ENCODE measurements at regions not wholly inside any gene's neighbourhood (a gene's known extent, or its start where the extent isn't known, plus 50 kb on each side); places are given as distances from the start of the nearest gene placed in this dataset.

DNA sequence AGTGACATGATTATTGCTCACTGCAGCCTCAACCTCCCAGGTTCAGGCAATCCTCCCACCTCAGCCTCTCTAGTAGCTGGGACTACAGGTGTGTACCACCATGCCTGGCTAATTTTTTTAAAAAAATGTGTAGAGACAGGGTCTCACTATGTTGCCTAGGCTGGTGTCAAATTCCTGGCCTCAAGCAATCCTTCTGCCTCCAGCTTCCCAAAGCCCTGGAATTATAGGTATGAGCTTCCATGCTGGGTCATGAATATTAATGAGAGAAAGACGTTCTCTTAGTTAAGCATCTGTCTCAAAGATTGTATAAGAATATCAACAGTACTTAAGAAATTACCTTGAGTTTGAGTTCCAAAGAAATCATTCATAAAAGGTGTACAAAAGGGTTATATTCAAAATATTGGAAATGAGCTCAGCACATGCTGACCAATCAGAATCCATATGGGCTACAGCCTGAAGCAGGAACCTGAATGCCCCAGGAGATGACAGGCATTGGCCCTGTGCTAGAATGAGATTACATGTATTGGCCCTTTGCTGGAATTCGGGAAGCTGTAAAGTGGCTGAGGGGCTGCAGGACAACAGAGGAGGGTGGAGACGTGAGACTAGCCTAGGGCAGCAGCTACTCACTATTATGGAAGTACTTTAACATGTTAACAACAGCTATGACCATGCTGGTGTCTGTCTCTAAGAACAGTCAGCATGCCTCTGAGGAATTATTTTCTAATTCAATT is 157.0 kb upstream of the CPNE8 start:
- TF ChIP-seq TAF1 (IDR thresholded peaks at IDR 0.05; ENCODE audit: control insufficient read depth, extremely low read depth, insufficient read depth, low read length, severe bottlenecking), result no peak
- TF ChIP-seq ZNF586 (CRISPR knock-in tag; conservative IDR thresholded peaks at IDR 0.05), result no peak
- TF ChIP-seq POLR2A (conservative IDR thresholded peaks at IDR 0.05), result no peak
- TF ChIP-seq, protein P1, sequence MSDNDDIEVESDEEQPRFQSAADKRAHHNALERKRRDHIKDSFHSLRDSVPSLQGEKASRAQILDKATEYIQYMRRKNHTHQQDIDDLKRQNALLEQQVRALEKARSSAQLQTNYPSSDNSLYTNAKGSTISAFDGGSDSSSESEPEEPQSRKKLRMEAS (CRISPR knock-in tag; IDR thresholded peaks at IDR 0.05), result no peak
- no peak for TF ChIP-seq PRPF4 (IDR thresholded peaks at IDR 0.05; ENCODE audit: insufficient read depth, low read depth, low read length, poor library complexity, severe bottlenecking)
- TF ChIP-seq EP300 (IDR thresholded peaks at IDR 0.05; ENCODE audit: low read length), result no peak
- TF ChIP-seq, protein P2, sequence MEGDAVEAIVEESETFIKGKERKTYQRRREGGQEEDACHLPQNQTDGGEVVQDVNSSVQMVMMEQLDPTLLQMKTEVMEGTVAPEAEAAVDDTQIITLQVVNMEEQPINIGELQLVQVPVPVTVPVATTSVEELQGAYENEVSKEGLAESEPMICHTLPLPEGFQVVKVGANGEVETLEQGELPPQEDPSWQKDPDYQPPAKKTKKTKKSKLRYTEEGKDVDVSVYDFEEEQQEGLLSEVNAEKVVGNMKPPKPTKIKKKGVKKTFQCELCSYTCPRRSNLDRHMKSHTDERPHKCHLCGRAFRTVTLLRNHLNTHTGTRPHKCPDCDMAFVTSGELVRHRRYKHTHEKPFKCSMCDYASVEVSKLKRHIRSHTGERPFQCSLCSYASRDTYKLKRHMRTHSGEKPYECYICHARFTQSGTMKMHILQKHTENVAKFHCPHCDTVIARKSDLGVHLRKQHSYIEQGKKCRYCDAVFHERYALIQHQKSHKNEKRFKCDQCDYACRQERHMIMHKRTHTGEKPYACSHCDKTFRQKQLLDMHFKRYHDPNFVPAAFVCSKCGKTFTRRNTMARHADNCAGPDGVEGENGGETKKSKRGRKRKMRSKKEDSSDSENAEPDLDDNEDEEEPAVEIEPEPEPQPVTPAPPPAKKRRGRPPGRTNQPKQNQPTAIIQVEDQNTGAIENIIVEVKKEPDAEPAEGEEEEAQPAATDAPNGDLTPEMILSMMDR (IDR thresholded peaks at IDR 0.05 in 2 of 3, conservative IDR thresholded peaks at IDR 0.05 in 1 of 3; ENCODE audit: insufficient read depth in 2 of 3, low read depth in 1 of 3, low read length in 3 of 3), result no peak
- no peak for TF ChIP-seq RUNX1 (IDR thresholded peaks at IDR 0.05; ENCODE audit: low read depth)

Measured in K562 (cell line).